Panc1 (cell line): ENCODE measurements at regions not wholly inside any gene's neighbourhood (a gene's known extent, or its start where the extent isn't known, plus 50 kb on each side); places are given as distances from the start of the nearest gene placed in this dataset.

Experiments used
- ATAC-seq: fragments of 200-7000 bp; cut with Tn5 transposase; 2 replicates; pipeline ENCODE4 v1.9.1; 2020; ENCODE audit warnings: mild to moderate bottlenecking, moderate library complexity
- BruUV-seq: library from RNA; stranded (reverse); fragments of 400-500 nt; replicated peaks from 2 replicates; lab custom pipeline; 2021; lab: Mats Ljungman, UMichigan
- CTCF ChIA-PET: fragments of 300-600 bp; sonication (Branson Sonifier 250); formaldehyde crosslinking; loops from one replicate; lab custom pipeline; 2022; ENCODE audit warnings: antibody characterized with exemption; lab: Charles Lee
- POLR2A ChIA-PET: fragments of 300-600 bp; sonication (Branson Sonifier 250); formaldehyde crosslinking; loops from one replicate; lab custom pipeline; 2022; ENCODE audit warnings: antibody characterized with exemption; lab: Charles Lee
- DNase-seq: peaks from one replicate; pipeline ENCODE4 v3.0.0-alpha.2; 2010; ENCODE audit warnings: low read depth, low spot score
- H3K27ac ChIP-seq: 2 replicates; pipeline ENCODE4 v1.5.1; 2011; ENCODE audit warnings: mild to moderate bottlenecking, low read length, inconsistent platforms
- H3K27me3 ChIP-seq: fragments of 200-500 bp; sonication (Bioruptor generic); 2 replicates; pipeline ENCODE4 v1.6.0; 2014; ENCODE audit warnings: low read length, inconsistent platforms; ENCODE audit not compliant: control insufficient read depth, insufficient read depth
- H3K36me3 ChIP-seq: fragments of 200-500 bp; sonication (Bioruptor generic); 2 replicates; pipeline ENCODE4 v1.5.1; 2014; ENCODE audit warnings: inconsistent platforms, mild to moderate bottlenecking, low read length, moderate library complexity; ENCODE audit not compliant: control insufficient read depth, insufficient read depth
- H3K4me1 ChIP-seq: 2 replicates; pipeline ENCODE4 v1.5.1; 2011; ENCODE audit warnings: inconsistent platforms, mild to moderate bottlenecking, low read length, moderate library complexity; ENCODE audit not compliant: control insufficient read depth, insufficient read depth
- H3K4me3 ChIP-seq, 2 experiments: 2 replicates each; pipeline ENCODE4 v1.5.1; 2011 to 2012; ENCODE audit warnings: low read depth in 2 of 2, low read length in 2 of 2, mild to moderate bottlenecking in 2 of 2, inconsistent platforms in 1 of 2, moderate library complexity in 1 of 2
- H3K9me3 ChIP-seq: fragments of 200-500 bp; sonication (Bioruptor generic); 2 replicates; pipeline ENCODE4 v1.5.1; 2014; ENCODE audit warnings: low read depth, mild to moderate bottlenecking, inconsistent platforms, low read length, moderate library complexity; ENCODE audit not compliant: control insufficient read depth, insufficient read depth
- CTCF ChIP-seq: fragments of 450-650 bp; IDR thresholded peaks from 2 replicates; pipeline ENCODE4 v1.5.1; 2017; ENCODE audit warnings: mild to moderate bottlenecking
- POLR2AphosphoS5 ChIP-seq: IDR thresholded peaks from 2 replicates; pipeline ENCODE4 v1.6.1; 2012; ENCODE audit warnings: mild to moderate bottlenecking, low read depth, low read length, moderate library complexity
- SIN3A ChIP-seq: IDR thresholded peaks from 2 replicates; pipeline ENCODE4 v1.6.1; 2012; ENCODE audit warnings: low read depth, mild to moderate bottlenecking, low read length, moderate library complexity, borderline replicate concordance; ENCODE audit not compliant: insufficient read depth
- TCF7L2 ChIP-seq: IDR thresholded peaks from 2 replicates; pipeline ENCODE4 v1.6.1; 2011; ENCODE audit warnings: mild to moderate bottlenecking, low read depth, low read length, inconsistent platforms
- in situ Hi-C: cut with HindIII; loops from 2 replicates; pipeline ENCODE4 v1.10.0; 2016; ENCODE audit warnings: low sequenced_read_pairs, low pct_unique_long_range_greater_than_20kb
- intact Hi-C: fragments of 100-400 bp; cut with micrococcal nuclease; formaldehyde crosslinking; loops from one replicate; pipeline ENCODE4 v1.10.0; 2022; ENCODE audit not compliant: unreplicated experiment
- TF ChIP-seq, protein P1 (sequence below), 2 experiments: IDR thresholded peaks; 2 replicates each; pipeline ENCODE4 v1.6.1; 2011 to 2012; ENCODE audit warnings: low read depth in 2 of 2, control low read depth in 1 of 2, low read length in 1 of 2, mild to moderate bottlenecking in 1 of 2, moderate library complexity in 1 of 2; ENCODE audit not compliant: insufficient read depth in 1 of 2

DNA sequence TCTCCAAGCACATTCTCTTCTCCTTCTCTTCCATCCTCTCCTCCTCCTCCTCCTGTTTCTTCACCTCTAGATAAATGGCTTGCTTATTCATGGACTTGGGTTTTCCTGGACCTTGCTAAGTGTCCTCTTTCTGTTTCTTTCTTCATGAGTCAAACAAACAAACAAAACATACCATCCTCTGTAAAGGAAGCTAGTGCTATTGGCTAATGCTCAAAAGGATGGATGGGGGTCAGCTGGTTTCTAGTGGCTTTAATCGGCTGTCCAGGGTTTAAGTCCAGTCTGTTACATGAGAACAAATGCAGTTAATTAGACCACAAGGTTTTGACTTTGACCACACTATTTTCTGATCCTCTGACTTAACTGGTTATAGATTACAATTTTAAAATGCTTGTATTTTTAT lies 83.8 kb upstream of the TSPAN2 start:
- TF ChIP-seq TCF7L2, result no peak
- no peak for TF ChIP-seq CTCF
- no peak for TF ChIP-seq POLR2AphosphoS5
- TF ChIP-seq, protein P1, sequence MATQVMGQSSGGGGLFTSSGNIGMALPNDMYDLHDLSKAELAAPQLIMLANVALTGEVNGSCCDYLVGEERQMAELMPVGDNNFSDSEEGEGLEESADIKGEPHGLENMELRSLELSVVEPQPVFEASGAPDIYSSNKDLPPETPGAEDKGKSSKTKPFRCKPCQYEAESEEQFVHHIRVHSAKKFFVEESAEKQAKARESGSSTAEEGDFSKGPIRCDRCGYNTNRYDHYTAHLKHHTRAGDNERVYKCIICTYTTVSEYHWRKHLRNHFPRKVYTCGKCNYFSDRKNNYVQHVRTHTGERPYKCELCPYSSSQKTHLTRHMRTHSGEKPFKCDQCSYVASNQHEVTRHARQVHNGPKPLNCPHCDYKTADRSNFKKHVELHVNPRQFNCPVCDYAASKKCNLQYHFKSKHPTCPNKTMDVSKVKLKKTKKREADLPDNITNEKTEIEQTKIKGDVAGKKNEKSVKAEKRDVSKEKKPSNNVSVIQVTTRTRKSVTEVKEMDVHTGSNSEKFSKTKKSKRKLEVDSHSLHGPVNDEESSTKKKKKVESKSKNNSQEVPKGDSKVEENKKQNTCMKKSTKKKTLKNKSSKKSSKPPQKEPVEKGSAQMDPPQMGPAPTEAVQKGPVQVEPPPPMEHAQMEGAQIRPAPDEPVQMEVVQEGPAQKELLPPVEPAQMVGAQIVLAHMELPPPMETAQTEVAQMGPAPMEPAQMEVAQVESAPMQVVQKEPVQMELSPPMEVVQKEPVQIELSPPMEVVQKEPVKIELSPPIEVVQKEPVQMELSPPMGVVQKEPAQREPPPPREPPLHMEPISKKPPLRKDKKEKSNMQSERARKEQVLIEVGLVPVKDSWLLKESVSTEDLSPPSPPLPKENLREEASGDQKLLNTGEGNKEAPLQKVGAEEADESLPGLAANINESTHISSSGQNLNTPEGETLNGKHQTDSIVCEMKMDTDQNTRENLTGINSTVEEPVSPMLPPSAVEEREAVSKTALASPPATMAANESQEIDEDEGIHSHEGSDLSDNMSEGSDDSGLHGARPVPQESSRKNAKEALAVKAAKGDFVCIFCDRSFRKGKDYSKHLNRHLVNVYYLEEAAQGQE (IDR thresholded peaks at IDR 0.05; ENCODE audit: insufficient read depth in 1 of 2, low read depth in 2 of 2, low read length in 1 of 2), result no peak
- POLR2A ChIA-PET, result no interaction called here
- H3K4me3 ChIP-seq, result no peak overlapping the region
- intact Hi-C loops, result no loop called here
- H3K9me3 ChIP-seq, result no peaks in the 10 kb centered on the region
- in situ Hi-C loops, result no loop called here
- ATAC-seq, result no peak
- CTCF ChIA-PET, result no interaction called here
- BruUV-seq, result no TSS peak
- H3K27me3 ChIP-seq, result no peaks in the 10 kb centered on the region
- no peaks in the 10 kb centered on the region for H3K36me3 ChIP-seq
- DNase-seq, result no peak
- no peaks in the 10 kb centered on the region for H3K4me1 ChIP-seq
- no peak overlapping the region for H3K27ac ChIP-seq

GRCh38 chr1:115172270-115172669 lies 83.0 kb upstream of the TSPAN2 start:
- DNase-seq (no peak), ATAC-seq (no peak)
- POLR2A ChIA-PET, result no interaction called here
- BruUV-seq, result no TSS peak
- TF ChIP-seq SIN3A (no peak), TCF7L2 (no peak), POLR2AphosphoS5 (no peak), CTCF (no peak)
- TF ChIP-seq, protein P1 (IDR thresholded peaks at IDR 0.05; ENCODE audit: insufficient read depth in 1 of 2, low read depth in 2 of 2, low read length in 1 of 2), result no peak
- no peaks in the 10 kb centered on the region for H3K36me3 ChIP-seq
- intact Hi-C loops, result no loop called here
- no peaks in the 10 kb centered on the region for H3K9me3 ChIP-seq
- H3K4me1 ChIP-seq, result no peaks in the 10 kb centered on the region
- H3K27me3 ChIP-seq, result no peaks in the 10 kb centered on the region
- no peak overlapping the region for H3K27ac ChIP-seq
- in situ Hi-C loops, result no loop called here
- CTCF ChIA-PET, result no interaction called here
- H3K4me3 ChIP-seq, result no peak overlapping the region
